GM18861 (cell line): ENCODE measurements at regions not wholly inside any gene's neighbourhood (a gene's known extent, or its start where the extent isn't known, plus 50 kb on each side); places are given as distances from the start of the nearest gene placed in this dataset.
A peak's percentile ranks its signal among the peaks of the same experiment; 100 is the strongest.

Experiments
- ATAC-seq: cut with Tn5 transposase; IDR thresholded peaks from one replicate; pipeline ENCODE4 v1.9.1; 2021; ENCODE audit not compliant: unreplicated experiment

GRCh38 chr7:24192053-24192452, 91.9 kb upstream of the NPY start:
- ATAC-seq: no peak

- ATAC-seq: no peak
Observed at GRCh38 chr7:24192691-24193090, 91.3 kb upstream of the NPY start.

GRCh38 chr7:24197852-24198251, 86.1 kb upstream of the NPY start:
- ATAC-seq: no peak

GRCh38 chr7:24199978-24200377, 84.0 kb upstream of the NPY start:
- no peak for ATAC-seq

GRCh38 chr7:24200407-24200966, 83.5 kb upstream of the NPY start:
- ATAC-seq: no peak

GRCh38 chr7:24201226-24201625, 82.8 kb upstream of the NPY start:
- ATAC-seq: no peak

- ATAC-seq: no peak
Observed at GRCh38 chr7:24212073-24212472, 71.9 kb upstream of the NPY start.

- no peak for ATAC-seq
Observed at GRCh38 chr7:24213311-24213710, 70.7 kb upstream of the NPY start.

GRCh38 chr7:24214670-24215069, 69.3 kb upstream of the NPY start:
- ATAC-seq: no peak

- no peak for ATAC-seq
Observed at GRCh38 chr7:24216576-24217125, 67.3 kb upstream of the NPY start.

GRCh38 chr7:24221500-24221899, 62.5 kb upstream of the NPY start:
- ATAC-seq: no peak

- peak; percentile 37 for ATAC-seq
Observed at GRCh38 chr7:24227068-24227467, 56.9 kb upstream of the NPY start.

GRCh38 chr7:24227603-24228359, 56.2 kb upstream of the NPY start:
- peak; percentile 96 for ATAC-seq

GRCh38 chr7:24229481-24230226, 54.3 kb upstream of the NPY start:
- no peak for ATAC-seq

GRCh38 chr7:24231493-24231892, 52.5 kb upstream of the NPY start:
- no peak for ATAC-seq

GRCh38 chr7:24233386-24233785, 50.6 kb upstream of the NPY start:
- ATAC-seq: no peak
